NCI-H1092 (cell line): ENCODE measurements at regions not wholly inside any gene's neighbourhood (a gene's known extent, or its start where the extent isn't known, plus 50 kb on each side); places are given as distances from the start of the nearest gene placed in this dataset.
"Not testable (repeated sequence)": the region's sequence is repeated elsewhere in the genome, so short reads cannot be mapped to it uniquely, and the experiment has no call there.

ENCODE experiments used
- DNase-seq: peaks from one replicate; lab custom pipeline; 2025; lab: John Stamatoyannopoulos, UW

GRCh38 chr12:115394496-115395220, 710.7 kb upstream of the TBX3 start:
- peak; percentile 1 for DNase-seq

GRCh38 chr12:115388139-115388538, 704.2 kb upstream of the TBX3 start:
- DNase-seq, result no peak

DNA sequence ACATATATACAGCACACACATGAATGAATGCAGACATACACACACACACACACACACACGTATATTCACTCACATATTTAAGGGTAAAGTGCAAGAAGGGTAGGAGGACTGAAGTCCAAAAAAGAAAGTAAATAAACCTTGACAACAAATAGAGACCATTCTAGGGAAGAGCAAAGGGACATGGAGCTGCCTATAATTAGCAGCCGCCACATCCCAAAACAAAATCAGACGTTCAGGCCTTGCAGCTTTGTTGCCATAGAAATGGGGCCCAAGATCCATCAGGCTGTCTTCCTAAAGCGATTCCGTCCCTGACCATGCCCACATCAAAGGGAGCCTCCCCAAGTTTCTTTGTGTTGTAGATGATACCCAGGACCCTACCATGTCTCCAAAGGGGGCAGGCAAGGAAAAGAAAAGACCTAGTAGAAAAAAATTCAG, 703.5 kb upstream of the TBX3 start:
- no peak for DNase-seq

GRCh38 chr12:115386946-115387345, 703.0 kb upstream of the TBX3 start:
- DNase-seq, result no peak

GRCh38 chr12:115385141-115385540, 701.2 kb upstream of the TBX3 start:
- DNase-seq, result no peak

DNA sequence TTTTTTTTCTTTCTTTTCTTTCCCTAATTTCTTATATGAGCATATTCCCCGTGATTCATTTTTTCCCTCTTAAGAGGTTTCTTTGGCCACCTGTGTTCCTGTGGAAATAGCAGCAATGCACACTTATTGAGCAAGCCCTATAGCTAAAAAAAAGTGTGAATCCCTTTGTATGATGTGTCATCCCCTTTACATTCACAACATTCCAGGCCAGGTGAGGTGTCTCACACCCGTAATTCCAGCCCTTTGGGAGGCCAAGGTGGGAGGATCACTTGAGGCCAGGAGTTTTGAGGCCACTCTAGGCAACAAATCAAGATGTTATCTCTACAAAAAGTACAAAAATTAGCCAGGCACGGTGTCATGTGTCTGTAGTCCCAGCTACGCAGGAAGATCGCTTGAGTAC, 700.4 kb upstream of the TBX3 start:
- no peak for DNase-seq

- no peak for DNase-seq
Observed at GRCh38 chr12:115383668-115384067, 699.7 kb upstream of the TBX3 start.

DNA sequence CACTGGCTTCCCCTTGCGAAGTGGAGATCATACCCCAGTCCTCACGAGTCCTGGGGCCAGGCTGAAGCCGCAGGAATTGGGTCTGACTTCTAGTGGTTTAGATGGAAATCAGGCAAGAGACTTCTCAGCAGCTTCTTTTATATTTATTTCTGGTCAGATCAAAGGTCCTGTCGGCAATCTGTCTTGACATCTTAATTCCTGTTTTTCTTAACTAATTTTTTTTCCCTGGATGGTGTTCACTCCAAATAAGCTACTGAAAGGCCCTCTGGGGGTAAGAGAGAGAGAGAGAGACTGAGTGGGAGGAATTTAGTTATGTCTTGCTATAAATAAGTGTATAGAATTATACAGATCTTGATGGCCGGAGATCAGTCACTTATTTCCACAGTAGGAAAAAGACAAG, 698.7 kb upstream of the TBX3 start:
- no peak for DNase-seq

DNA sequence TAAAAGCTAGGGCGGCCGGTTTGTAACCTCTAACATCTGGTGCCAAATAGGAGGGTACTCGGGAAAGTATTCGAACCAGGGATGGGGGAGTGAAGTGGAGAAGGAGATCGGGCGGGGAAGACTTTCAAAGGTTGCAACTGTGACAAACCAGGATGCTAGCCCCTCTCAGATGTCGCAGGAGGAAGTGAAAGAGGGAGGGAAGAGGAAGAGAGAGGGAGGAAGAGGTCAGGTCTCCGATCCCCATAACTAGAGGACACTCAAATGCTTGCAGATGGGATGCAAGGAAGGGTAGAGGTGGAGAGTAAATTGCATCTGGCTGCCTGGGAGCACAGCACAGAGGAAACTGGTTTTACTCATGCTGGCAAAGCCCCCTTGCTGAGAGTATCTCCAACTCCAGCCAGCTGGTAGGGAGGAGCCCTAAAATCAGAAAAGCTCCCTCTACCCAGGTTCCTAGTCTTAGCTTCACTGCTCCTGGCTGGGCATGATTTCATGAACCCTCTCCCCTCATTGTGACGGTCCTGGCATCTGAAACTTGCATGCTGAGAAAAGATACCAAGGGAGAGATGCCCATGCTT, 696.7 kb upstream of the TBX3 start:
- no peak for DNase-seq

GRCh38 chr12:115378291-115378690, 694.3 kb upstream of the TBX3 start:
- no peak for DNase-seq

DNA sequence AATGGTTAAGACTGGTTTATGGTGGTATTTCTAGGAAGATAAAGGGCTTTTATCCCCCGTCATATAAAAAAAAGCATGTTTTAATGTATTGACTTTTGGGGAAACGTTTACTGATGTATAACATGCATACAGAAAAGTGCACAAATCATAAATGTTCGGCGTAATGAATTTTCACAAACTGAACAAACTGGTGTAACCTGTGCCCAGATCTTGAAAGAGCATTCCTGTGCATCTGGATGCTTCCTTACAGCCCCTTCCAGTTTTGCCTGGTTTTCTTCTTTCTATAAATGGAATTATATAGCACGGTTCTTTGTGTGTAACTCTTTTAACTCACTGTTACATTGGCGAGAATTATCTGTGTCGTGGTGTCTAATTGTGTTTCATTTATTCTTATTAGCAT, 693.8 kb upstream of the TBX3 start:
- no peak for DNase-seq

GRCh38 chr12:115377230-115377629, 693.3 kb upstream of the TBX3 start:
- no peak for DNase-seq

DNA sequence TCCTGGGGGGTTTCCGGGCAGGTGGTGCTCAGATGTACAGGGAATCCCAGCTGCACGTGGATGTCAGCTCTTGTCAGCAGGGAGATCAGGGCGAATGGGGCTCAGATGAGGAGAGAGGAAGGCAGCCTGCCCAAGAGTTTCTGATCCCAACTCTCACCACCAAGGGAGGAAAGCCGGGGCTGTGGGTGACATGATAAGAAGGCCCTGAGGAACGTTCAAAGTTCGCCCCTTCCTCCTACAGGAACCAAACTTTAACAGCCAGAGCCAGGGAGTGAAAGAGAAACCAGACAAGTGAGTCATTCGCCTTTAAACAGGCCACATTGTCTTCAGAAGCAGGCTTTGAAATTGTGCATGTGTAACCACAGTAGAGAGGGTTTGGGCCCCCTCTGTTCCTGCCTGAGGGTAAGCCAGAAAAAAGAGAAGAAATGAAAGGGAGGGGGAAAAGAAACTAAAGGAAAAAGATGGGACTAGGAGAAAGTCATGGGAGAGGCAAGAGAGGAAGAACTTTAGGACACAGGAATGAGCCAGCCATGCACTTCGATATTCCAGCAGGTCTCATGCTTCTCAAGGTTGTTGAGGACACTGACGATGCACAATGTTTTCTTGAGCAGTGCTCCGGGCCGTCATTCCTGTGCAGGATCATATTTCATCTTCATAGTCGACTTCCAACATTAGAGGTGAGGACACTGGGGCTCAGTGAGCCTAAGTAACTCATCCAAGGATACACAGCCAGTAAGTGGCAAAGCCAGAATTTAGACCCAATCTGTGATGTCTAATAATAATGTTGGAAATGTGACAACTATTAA, 691.4 kb upstream of the TBX3 start:
- no peak for DNase-seq

DNA sequence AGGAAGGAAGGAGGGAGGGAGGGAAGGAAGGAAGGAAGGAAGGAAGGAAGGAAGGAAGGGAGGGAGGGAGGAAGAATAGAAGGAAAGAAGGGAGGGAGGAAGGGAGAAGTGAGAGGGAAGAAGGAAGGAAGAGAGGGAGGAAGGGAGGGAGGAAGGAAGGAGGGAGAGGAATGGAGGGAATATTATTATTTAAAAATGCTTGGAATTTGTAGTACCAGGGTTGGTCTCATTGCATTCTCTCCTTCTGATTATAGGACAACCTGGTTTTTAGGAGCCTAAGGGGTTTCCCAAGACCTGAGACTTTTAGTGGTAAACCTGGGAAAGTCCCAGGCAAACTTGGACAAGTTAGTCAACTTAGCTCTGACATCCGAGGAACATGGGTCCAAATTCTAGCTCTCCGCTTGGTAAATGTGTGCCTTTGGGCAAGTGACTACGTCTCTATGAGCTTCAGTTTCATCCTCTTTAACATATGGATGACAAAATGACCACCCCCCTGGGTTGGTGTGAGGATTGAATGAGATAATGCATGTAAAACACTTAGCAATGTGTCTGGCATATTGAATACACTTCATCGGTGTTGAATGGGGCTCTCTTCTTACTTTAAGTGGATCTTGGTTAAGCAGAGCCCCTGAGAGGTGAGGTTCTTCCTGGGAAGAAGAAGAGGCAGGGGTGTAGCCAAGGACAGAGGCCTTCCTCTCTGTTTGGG, 690.7 kb upstream of the TBX3 start:
- no peak for DNase-seq

DNA sequence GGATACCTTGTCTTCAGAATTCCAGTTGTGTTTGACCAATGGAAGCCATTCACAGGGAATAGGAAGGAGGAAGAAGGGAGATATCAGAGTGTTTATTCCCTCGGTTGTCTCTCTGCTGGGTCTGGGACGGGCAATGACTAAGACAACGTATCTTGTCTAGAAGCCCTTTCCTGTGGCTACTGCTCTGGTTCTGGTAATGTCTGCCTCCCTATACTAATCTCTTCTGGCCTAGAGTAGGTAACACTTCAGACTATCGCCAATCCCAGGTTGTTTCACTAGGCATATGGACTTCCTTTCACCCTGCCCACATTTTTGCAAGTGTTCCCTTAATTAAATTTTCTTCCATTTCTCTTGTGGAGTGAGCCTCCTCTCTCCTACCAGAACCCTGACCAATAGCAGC, 687.7 kb upstream of the TBX3 start:
- DNase-seq, result no peak

GRCh38 chr12:115370650-115371049, 686.7 kb upstream of the TBX3 start:
- DNase-seq, result no peak

- DNase-seq, result no peak
Observed at GRCh38 chr12:115370207-115370606, 686.2 kb upstream of the TBX3 start.

DNA sequence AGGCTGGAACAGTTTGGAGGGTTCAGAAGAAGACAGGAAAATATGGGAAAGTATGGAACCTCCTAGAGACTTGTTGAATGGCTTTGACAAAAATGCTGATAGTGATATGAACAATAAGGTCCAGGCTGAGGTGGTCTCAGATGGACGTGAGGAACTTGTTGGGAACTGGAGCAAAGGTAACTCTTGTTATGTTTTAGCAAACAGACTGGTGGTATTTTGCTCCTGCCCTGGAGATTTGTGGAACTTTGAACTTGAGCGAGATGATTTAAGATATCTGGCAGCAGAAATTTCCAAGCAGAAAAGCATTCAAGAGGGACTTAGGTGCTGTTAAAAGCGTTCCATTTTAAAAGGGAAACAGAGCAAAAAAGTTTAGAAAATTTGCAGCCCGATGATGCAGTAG, 682.3 kb upstream of the TBX3 start:
- not testable (repeated sequence) for DNase-seq

DNA sequence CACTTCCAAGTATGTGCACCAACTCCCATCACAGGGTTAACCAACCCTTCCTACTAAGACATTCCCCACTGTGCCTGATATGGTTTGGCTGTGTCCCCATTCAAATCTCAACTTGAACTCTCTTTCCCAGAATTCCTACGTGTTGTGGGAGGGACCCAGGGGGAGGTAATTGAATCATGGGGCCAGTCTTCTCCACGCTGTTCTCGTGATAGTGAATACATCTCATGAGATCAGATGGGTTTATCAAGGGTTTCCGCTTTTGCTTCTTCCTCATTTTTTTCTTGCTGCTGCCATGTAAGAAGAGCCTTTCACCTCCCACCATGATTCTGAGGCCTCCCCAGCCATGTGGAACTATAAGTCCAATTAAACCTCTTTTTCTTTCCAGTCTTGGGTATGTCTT, 681.8 kb upstream of the TBX3 start:
- DNase-seq, result not testable (repeated sequence)

GRCh38 chr12:115364921-115365320, 680.9 kb upstream of the TBX3 start:
- no peak for DNase-seq

DNA sequence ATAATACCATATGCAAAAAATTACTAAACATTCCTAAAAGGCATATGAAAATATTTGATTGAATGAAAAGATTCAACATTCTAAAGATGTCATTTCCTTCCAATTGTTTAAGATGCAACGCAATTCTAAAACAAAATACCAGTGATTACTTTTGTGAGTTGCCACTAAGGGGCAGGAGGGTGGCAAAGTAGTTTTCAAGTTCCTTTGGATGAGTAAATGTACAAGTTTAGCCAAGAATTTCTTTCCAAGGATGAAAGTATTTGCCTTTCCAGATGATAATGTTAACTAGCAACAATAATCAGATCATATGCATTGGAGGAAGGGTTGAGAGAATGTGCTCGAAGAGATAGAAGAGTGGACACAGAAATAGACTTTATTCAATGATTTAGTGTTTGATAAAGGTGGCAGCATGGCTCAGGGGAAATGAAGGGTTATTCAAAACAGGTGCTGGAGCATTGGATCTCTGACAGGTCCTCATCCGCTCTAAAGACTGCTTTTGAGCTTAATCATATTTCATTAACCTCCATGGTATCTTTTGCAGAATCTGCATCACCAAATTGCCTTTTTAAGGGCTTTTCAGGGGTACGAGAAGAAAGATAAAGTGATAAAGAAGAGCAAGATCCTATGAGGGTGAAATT, 678.5 kb upstream of the TBX3 start:
- DNase-seq, result no peak

GRCh38 chr12:115357681-115358080, 673.7 kb upstream of the TBX3 start:
- DNase-seq, result no peak
